Fibroblast of gingiva (primary cell): ENCODE measurements at regions not wholly inside any gene's neighbourhood (a gene's known extent, or its start where the extent isn't known, plus 50 kb on each side); places are given as distances from the start of the nearest gene placed in this dataset.

Source experiments
- DNase-seq: peaks from one replicate; pipeline ENCODE4 v3.0.0-alpha.2; 2011; ENCODE audit warnings: low read depth

DNA sequence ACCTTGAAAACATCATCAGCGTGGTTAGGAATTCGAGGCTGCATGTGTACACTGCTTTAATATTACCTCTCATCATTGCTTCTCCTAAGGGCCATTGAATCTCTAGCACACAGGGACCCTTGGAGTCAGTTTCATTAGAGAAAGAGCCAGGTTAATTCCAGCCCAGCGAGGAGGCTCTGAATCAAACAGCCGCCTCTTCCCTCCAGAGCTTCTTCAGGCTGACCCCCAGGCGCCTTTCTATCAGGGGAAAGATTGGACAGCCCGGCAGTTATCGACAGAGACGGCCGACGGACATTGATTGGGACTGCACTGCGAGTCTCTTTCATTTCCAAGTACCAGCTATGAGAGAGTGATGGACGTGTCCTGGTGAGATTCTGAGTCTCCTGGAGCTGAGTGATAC is 159.2 kb downstream of the ANKRD60 start:
- no peak for DNase-seq

DNA sequence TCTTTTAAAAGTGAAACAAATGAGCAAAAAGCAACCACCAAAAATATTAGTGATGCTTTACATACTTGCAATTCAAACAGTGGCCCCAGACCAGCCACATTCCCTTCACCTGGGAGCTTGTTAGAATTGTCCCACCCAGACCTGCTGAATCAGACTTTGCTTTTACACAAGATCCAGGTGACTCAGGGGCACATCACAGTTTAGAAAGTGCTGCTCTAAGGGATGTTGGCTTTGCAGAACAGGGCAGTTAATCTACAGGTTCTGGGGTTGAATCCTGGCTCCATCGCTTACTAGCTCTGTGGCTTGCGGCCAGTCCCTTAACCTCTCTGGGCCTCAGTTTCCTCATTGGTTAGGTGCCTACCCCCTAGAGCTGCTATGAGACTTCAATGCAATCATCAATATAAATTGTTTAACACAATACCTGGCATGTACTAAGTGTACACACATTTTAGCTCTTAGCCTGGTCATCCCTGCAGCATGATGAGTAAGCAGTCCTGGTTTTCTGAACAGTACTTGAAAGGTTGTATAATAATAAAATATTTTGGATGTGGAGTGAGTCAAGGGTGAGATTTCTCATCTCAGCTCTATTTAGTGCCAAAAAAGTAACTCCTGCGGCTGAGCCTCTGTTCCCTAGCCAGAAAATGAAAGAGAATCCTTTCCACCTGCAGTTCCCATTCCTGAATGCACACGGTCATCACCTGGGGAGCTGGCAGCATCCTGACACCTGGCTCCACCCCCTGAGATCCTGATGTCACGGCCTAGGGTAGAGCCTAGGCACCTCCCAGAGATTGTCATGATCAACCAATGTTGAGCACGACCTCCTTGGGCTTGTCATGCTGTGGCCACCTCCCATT is 162.7 kb downstream of the ANKRD60 start:
- DNase-seq = peak; percentile 33

DNA sequence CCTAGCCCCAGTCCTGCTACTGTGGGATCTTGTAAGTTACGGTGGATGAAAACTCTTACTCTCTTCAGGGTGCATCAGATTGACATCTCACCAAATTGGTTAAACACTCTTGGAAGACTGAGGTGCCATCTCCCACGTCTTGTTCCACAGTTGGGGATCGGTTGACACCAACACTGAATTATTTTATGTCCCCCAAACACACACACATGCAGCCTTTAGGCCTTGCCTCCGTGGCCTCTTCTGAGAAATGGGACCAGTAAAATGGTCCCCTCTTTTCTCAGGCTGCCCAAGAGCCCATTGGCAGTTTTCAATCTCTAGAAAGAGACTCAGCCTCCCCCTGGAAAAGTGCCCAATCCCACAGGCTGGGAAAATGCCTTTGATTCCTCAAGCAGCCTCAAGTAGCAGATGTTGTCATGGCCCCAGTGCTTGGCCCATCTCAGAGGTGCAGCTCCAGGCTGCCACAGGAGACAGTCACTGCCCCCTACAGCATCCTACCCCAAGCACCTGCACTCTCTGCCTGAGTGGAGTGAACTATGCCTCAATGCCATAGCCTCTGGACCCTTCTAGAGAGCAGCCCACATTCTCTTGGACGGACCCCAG is 163.9 kb downstream of the ANKRD60 start:
- DNase-seq = no peak

DNA sequence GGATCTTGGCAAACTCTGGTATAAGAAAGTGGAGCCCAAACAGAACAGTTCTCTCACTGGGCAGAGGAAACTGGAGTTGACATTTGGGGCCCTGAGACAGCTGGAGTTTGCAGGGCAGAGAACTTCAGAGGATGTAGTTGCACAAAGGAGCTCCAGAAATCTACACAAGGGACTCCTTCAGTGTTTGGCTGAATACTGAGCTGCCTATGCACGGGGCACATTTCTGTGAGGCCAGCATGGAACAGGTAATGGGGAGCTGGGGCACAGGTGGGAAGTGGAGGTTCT is 169.3 kb downstream of the ANKRD60 start:
- no peak for DNase-seq

DNA sequence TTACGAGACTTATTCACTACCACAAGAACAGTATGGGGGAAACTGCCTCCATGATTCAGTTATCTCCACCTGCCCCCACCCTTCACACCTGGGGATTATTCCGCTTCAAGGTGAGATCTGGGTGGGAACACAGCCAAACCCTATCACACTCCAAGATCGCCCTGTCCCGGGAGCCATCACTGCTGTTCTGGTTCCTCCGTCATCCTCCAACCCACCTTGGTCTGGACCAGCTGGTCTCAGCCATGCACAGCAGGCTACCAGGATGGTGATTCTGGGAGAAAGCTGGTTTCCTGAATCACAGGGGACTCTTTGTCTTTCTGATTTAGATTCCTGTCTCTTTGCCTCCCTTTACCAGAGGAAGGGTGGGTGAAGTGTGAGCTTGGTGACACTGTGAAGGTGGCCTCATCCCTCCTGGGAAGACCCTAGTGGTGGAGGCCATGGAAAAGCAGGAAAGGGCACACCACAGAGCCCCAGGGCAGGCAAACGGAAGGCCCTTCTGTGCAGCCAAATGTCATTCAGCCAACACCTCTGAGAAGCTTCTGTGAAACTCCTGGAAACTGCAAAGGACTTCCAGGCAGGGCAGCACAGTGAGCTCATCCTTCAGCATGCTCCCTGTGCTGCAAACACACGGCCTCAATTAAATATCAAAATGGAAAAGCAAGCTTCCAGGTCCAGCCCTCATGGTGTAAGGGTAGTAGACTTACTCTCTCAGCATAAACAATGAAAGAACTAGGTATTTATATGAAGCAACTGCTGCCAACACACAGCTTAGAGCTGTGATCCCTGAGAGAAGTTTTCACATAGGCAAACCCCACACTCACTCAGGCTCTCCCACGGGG is 169.8 kb downstream of the ANKRD60 start:
- peak; percentile 42 for DNase-seq

DNA sequence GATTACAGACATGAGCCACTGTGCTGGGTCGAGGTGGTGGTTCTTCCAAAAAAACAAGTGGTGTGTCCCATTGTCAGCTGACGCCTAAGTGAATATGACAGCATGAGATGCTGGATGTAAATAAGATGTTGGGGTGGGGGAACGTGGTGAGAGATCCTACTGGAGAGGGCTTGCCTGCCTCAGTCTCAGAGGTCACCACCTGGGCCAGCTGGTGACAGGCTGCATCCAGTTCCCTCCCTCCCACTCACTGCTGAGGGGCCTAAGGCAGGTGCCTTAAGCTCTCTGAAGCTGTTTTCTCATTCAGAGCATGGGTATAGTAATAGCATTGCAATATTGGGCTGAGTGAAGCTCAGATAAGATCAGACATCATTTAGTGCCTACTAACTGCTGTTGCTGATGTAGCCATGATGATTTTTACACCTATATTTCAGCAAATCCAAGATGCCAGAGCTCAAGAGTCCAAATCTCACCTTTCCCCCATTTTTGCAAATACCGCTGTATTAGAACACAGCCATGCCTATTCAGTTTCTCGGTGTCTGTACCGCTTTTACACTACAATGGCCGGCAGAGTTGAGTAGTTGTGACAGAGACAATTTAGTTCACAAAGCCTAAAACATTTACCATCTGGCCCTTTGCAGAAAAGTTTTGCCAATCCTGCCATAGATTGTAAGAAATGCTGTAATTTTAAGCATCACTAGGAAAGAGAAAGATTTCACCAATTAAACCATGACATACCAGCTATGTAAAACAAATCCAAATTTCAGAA is 171.3 kb downstream of the ANKRD60 start:
- no peak for DNase-seq

DNA sequence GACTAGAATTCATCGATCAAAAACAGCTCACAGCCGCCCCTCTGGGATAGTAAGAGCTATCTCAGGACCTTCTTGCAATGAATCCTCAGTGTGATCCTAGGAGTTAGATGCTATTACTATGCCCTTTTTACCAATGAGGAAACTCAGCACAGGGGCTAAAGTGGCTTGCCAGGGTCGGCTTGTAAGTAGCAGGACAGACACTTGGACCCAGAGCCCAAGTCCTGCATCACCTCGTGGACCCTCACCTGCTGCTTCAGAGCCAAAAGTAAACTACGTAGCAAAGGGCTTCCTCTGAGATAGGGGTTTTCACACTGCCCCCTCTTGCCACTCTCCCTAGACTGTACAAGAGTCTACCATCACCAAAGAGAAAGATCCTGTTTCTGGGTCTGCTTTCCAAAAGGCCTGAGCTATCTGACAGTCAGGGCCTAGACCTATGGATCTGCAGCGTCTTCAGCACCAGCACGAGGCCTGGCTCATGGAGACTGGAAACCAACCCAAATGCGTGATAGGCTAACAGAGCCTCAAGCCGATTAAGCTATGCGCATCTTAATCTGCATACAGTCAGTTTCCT is 172.3 kb downstream of the ANKRD60 start:
- no peak for DNase-seq

DNA sequence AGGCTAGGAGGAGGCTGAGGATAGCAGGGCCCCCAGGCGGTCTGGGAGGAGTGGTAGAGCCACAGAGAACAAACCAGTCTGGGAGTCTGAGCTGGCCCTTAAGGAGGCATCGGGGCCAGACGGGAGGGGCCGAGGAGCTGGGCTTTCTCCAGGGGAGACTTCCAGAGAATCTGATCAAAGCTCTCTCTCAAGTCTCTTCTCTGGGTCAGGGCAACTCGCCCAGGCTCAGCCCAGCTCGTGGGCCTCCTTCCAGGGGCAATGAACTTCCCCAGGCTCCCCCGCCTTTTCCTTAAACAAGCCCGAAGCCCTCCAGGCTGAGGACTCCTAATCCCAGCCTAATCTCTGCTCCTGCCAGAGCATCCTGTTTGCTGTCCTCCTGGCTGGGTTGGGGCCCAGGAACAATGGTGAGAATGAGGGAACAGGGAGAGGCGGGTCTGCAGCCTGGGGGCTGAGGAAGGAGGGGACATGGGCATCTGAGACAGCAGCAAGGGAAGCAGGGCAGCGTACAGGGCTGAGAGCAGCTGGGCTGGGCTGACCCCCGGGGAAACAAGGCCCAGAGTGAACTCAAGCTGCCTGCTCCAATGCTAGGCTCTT is 173.6 kb downstream of the ANKRD60 start:
- no peak for DNase-seq

DNA sequence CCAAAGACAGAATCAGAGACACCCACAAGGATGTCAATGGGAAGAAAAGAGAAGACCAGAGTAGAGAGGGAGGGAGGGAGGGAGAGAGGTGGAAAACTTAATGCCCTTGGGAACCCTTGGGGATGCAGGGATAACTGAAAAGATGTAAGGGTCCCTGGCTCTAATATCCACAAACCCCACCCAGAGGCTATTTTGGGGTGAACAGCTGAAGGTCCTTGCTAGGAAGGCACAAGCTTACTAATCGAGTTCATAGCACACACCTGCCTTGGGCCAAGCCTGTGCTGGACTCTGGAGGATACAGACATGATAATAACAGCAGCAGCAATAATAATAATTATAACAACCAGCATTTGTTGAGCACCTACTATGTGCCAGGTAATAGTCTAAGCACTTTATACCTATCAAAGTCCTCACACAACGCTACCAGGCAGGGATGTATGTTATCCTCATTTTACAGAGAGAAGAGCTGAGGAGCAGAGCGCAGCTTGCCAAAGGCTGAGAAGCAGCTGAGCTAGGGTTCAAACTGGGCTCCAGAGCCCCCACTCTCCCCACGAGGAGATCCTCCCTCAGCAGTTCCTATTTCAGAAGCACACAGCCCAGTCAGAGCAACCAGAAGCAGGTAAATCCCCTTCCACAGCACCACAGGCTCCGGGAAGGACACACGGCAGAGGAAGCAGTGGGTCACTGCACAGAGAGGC is 174.2 kb downstream of the ANKRD60 start:
- no peak for DNase-seq

DNA sequence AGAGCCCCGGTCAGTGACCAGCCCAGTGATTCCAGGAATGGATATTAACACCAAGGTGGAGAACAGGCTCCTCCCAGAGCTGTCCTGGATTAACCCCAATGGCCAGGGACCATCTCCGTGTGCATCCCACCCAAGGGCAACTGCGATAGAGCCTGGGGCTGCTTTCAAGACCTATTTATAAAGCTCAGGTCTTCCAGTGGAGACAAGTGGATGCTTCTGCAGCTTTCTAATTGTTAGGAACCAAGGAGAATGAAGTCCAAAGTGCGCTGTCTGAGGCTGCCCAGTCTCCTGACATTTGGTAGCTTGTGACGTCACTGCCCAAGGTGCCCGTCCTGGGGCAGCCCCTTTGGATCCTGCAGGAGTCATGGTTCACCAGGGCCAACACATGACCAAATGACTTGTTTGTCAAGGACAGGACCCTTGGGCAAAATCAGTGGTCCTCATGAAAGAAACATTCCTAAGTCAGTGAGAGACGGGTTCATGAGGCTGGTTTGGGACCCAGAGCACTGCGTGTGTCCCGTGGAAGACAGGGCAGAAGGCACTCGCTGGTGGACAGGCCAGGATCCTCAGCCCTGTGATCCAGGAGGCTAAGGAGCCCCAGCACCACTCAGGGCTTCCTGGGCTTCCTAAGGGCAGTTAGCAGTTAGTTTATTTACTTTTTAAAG is 174.9 kb downstream of the ANKRD60 start:
- DNase-seq = no peak

DNA sequence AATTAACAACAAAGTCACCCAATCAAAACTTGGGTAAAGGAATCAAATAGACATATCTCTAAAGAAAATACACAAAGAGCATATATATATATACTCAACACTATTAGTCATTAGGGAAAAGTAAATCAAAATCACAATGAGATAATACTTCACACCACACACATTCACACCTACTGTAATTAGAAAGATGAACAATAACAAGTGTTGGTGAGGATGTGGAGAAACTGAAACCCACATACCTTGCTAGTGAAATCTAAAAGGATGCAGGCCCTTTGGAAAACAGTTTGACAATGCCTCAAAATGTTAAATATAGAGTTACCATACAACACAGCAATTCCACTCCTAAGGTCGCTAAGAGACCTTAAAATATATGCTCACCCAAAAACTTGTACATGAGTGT is 177.1 kb downstream of the ANKRD60 start:
- DNase-seq = no peak

DNA sequence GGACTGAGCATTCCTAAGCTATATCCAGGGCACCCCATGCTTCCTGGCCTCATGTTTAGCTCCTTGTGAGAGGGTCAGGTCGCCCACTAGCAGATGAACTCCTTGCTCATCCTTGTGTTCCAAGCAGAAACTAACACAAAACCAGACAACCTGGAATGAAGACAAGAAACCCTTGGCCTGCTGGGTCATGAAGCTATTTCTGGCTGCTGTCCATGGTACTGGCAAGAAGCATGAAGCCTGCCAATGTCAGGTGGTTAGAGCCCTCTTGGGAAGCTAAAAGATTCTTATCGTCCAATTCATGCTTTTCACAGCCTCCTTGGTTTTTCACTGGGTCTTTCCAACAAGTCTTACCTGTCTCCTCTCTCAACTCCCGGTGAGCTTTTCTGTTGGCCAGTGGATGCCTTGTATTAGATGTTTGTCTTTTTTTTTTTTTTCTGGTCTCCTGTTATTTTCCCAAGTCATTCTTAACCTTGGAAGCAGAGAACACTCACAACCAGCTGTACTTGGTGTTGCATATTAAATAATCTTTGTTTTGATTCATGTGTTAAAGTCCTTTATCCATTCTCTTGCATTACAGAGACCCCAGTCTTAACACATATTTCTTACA is 180.3 kb downstream of the ANKRD60 start:
- peak; percentile 59 for DNase-seq

DNA sequence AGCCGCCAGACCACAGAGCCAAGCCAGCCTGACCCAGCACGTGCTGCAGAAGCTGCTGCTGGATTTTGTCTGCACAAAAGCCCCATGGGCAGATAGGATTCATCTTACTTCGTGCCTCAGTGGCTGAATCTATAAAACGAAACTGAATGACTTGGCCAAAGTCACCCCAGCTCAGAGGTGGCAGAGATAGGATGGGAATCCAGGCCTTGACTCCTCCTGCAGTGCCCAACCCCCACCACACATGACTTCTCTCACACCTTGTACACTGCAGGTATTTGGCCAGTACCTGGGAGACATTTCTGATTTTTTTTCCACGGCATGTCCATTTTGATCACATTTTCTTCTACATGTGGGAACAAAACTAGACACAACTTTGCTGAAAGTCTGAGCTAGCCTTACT is 182.1 kb downstream of the ANKRD60 start:
- no peak for DNase-seq

DNA sequence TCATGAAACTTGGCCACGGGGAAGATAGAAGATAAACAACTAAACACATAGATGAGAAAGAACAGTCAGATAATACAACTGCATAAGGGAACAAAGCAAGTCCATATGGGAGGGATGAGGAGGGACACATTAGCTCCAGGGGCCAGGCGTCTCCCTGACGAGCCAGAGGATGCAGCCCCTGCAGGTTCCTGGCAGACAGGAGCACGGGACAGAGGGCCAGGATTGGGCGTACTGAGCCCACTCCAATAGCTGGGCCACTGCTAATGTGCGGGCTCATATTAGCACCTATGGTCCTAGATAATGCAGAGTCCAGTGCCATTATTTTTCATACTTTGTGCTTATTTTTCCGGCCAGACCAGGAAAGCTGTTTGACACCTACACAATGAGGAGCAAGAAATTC is 182.9 kb downstream of the ANKRD60 start:
- no peak for DNase-seq

DNA sequence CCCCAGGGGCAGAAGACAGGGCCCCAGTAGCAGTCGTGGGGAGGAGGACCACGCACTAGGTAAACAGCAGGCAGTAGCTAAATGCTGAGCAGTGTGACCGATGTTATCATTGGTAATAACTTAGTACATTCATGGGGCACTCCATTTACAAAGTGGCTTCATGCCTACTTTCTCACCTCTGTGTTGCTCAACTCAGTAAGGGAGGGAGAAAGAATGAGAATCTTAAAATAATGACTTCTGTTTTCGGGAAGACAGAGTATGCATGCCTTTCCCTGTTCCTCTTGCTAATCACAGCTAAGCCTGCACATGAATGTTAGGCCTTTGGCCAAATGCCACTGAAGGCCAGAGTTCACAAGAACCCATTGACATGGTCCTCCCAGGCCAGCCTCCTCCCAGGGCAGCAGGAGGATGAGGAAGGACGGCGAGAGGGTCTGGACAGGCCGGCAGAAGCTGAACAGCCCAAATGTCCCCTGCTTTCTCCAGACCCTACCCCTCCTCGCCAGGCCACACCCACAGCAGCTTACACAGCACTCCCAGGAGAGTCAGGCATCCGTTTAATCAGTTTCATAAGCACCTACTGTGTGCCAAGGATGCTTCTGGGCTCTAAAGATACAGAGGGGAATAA is 183.4 kb downstream of the ANKRD60 start:
- DNase-seq = no peak

DNA sequence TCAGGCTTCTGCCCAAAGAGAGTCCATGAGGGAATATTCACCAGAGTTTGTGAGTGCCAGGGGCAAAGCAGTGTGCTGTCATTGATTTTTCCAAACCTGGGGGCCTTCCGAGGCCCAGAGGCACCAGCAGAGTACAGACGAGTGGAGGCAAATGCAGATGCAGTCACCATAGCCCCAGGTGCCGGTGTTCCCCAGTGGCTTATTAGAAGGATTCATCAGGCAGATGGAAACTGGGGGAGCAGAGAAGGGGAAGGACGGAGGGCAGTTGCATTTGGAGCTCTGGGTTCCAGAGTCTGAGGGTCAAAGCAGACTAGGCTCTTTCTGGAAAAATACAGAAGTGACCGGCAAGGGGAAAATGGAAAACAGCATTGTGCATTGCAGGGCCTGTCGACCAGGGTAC is 184.2 kb downstream of the ANKRD60 start:
- no peak for DNase-seq

DNA sequence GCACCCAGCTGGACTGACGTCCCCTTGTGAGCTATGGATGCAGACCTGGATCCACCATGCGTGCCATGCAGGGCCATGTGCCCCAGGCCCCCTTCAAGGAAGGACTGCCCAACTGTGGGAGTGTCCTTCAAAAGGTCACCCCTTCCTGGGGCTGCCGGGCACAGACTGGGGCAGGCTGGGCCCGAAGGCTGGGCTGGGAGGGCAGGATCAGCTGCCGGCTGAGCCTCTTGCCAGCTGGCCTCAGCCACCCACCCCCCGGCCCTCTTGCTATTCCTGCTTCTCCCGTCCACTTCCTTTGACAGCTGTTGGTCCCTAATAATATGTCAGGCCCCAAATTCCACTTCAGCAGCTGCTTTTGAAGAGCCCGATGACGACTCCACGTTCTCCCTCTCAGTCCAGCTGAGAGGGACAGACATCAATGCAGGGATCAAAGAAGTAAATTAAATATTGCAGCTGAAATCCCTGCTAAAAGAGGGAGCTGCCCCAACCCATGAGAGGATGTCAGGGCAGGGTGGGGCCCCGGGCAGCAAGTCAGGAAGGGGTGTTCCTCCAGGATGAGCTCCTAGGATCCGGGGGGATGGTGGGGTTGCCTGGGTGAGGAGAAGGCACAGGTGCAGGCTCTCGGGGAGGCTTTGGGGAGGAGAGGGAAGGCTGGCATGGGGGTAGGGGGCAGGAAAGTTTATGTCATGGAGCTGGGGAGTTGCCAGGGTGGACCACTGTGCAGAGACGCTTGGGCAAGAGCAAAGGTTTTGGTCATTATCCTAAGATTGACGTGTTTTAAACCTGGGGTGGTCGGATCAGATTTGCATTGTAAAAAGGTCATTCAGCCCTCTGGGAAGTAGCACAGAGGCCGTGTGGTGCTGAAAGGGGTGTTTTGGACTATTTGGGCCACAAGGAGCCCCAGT is 185.0 kb downstream of the ANKRD60 start:
- no peak for DNase-seq

DNA sequence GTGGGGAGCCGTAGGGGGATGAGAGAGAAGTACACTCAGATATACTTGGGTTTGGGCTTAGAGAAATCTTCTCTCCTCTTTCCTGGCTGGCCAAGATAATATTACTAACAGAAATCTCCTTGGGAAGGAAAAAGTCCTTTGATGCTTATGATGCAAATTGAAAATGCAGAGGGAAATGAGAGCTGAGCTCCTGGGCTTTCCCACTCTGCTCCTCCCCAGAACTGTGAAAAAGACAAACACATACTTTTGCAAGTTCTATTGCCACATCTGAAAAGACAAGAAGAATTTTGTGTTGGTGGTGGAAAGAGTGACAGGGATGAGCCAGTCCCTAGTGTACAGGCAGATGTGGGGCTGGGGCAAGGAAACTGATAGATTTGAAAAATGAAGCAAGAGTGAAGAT is 185.9 kb downstream of the ANKRD60 start:
- peak; percentile 26 for DNase-seq
